HG03045 (cell line): ENCODE measurements at regions not wholly inside any gene's neighbourhood (a gene's known extent, or its start where the extent isn't known, plus 50 kb on each side); places are given as distances from the start of the nearest gene placed in this dataset.
A peak's percentile ranks its signal among the peaks of the same experiment; 100 is the strongest.

ENCODE experiments used
- ATAC-seq: cut with Tn5 transposase; IDR thresholded peaks from one replicate; pipeline ENCODE4 v1.9.1; 2021; ENCODE audit warnings: mild to moderate bottlenecking, moderate library complexity; ENCODE audit not compliant: unreplicated experiment

DNA sequence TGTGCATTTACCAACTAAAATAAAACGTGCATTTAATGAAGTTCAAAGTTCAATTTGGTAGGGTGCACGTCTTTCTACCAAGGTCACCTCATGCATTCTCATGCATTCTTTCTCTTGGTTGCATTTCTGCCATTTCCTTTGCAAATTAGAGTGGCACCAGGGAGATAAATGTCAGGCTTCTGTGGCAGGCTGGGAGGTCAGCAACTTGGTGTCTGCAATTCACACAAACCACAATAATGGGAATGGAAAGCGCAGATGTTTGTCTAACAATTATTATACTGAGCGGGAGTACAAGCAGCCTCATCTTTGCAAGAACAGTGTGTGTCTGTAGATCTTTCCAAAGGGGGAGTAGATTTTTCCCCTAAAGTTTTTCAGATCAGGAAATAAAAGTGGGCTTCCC is 411.7 kb downstream of the DMRT2 start:
- no peak for ATAC-seq

DNA sequence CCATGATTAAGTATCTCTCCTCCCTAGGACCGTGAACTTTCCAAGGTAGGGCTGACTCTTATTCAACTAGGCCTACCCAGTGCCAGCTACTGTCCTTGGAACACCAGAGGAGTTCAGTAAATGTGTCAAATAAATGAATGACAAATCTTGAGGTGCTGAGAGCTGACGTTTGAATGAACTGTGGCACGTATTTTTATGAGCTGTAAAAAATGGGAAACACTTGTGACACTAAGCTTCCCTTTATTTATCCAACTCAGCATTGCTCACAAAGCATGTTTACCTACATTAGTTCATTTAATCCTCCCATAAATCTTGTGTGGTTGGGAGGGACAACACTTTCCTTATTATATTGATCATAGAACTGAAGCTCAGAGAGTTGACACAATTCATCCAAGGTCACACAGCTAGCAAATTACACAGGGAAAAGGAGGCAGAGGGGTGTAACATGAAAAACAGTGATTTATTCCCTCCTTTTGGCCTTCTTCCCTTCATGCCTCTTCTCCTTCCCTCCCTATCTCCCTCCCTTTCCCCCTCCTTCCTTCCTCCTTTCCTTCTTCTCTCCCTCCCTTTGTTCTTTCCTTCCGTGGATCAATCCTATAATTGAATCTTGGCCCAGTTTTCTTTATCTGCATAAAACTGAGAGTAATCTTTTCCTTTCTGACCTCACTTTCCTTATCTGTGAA is 412.6 kb downstream of the DMRT2 start:
- no peak for ATAC-seq

DNA sequence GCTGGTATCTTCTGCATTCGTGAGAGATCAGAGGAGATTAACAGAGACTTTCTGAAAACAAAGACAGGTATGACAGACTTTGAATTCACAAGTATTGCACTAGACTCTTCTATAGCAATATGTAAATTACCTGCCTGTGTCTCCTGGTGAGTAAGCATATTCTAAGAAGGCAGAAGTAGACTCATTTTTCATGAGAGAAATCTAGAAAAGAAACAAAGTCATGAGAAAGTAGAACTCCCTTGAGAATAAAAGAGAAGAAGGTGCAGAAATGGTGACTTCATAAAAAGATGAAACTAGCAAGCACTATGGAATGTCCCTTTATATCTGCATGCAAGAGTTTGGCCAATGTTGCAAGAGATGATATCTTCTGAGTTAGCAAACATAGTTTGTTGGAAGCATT is 419.8 kb downstream of the DMRT2 start:
- peak; percentile 88 for ATAC-seq

DNA sequence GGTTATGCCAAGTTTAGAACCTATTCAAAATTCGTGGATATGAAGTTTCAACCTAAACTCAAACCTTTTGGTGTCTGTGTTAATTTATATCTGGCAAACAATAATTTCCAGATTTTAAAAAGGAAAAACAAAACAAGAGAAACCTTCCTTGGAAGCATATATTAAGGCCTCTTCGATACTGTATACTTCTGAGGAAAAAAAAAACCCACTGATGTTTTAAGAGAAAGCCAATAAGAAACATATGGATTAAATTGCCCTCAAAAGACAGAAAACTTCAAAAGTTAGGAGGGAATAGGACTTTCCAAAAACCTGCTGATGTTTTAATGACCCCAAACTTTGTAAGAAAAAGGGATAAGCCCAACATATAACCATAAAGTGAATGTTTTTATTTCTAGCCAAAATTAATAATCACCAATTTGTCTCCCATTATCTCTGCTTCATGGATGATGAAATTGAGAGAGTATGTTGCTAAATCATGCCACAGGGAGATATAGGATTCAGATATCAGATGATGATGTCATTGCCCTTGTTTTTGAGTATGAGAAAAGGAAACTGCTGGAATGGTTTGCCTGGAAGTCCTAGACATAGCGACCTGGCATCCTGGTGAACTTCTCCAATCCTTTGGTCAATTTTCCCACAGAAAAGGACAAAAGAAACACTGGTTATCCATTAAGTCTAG is 423.9 kb downstream of the DMRT2 start:
- no peak for ATAC-seq

DNA sequence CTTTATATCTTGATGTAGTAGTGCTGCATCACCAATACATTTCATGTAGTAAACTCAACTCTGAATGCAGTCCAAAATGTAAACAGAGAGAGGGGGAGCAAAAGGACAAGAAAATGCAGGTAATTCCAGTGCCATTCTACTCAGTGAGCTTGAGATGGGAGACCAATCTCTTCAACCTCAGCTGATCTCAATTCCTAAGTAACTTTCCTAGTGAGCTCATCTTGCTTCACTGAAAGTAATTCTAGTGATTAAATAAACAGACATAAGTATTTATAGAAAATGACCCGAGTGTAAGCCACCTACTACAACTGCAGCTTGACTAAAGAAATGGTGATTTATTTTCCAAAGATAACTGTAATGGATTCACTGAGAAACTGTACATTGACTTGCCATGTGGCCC is 424.5 kb downstream of the DMRT2 start:
- no peak for ATAC-seq

DNA sequence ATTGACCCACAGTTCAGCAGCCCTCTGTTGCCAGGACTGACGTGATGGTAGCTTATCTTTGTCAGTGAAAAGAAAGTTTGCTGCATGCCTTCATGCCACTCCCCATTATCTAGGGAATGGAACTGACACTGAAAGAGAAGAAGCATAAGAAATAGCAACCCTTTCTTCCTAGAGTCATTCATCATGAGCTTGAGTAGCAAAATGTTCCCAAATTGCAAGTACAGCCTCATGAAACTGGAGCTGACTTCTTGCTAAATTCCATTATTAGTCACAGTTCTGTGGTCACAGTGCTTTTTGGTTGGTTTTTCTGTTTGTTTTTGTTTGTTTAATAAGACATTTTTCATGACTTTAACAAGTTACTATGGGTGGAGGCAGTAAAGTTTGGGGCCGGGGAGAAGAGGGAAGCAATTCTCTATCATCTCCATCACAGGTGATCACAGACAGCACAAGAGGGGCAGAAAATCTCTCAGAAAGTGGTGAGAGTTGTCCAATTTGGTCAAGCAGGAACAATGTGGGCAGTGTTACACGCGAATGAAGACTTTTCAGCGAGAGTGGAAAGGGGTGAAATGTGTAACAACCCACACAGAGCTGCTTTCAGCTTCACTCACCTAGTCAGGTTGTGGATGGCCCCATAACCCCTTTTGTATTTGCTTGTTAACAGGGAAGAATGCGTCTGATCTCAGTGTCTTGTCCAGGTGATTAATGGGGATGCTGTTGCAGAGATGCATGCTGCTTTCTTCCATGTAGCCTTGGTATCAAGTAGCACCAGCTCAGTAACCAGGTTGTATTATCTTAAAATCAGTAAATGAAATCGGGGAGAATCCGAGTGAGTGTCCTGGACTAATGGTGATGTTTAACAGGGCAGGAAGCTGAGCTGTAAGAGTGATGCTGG is 440.4 kb downstream of the DMRT2 start:
- ATAC-seq: peak; percentile 68

DNA sequence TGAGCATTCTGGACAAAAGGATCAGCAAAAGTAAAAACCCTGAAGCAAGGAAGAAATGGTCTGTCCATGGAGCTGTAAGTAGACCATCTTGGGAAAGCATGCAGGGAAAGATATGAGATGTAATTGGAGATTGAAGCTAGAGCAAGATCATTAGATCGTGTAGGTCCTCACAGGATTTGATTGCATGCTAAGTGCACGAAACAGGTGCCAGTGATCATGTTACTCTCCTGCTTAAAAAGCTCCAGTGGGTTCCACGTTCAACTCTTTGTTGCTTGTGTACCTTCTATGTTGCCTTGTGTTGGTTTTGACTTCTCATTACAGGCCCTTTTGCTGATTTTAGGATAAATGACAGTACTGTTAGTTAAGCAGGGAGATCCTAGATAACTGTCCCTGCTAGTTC is 442.0 kb downstream of the DMRT2 start:
- ATAC-seq: no peak

DNA sequence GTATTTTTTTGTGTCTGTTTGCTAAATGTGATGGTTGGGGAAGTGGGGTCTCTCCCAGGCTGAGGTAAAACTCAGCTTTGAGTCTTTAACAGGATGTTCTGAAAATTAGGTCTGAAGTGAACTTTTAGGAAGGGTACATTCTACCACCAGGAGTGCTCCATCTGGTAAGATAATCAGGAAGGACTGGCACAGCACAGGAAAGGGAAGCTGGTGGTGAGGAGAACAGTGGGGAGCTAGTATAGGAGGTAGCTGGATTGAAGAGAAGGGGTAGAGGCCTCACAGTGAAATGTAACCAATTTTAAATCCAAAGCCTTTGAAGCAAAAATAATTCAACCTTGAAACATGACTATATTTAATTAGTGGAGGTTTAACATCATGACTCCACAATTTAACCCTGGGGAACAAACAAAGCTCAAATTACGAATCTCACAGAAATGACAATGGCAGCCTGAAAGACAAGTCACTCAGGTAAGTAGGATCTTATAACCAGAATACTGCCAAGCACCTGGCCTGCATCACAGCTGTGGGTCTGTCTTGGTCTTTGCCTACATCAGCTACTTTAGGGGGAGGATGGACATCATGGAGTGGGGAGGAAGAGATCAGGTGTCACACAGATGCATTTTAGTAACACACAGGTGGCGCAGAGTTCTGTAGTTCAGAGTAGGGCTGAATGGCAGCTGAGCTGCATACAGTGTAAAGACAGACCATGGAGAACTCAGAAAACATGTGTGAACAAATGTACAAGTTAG is 445.3 kb downstream of the DMRT2 start:
- no peak for ATAC-seq

DNA sequence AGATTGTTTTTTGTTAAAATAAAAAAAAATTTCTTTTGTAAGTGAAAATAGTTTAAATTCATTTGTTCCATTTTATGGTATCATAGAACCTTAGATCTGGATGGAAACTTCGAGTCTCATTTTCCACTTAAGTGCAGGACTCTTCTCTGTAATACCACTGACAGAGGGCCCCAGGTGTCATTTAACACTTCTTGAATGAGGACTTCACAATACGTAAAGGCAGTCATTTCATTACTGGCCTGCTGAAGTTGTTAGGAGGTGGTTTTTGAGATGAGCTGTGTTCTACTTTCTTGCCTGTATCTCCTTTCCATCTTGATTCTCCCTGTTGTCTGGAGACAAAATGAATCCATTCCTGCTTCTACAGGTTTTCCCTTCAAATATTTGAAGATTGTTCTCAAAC is 455.3 kb downstream of the DMRT2 start:
- ATAC-seq: no peak

DNA sequence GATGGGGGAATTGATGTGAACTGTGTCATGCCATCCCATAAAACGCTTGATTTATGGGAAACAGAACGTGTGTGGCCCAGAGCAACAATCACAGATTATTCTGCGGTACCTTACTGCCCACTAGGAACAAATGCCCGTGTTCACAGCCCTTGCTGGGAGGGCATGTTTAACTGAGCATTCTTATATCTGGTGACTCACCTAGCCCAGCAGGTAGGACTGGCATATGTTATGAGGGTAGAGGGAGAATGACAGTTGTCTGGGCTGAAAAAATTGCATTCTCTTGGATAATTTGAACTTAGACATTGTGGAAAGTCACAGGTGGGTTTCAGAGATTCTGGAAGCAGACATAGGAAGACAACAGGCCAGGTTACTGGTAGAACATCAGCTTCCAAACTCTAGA is 460.6 kb downstream of the DMRT2 start:
- ATAC-seq: no peak

DNA sequence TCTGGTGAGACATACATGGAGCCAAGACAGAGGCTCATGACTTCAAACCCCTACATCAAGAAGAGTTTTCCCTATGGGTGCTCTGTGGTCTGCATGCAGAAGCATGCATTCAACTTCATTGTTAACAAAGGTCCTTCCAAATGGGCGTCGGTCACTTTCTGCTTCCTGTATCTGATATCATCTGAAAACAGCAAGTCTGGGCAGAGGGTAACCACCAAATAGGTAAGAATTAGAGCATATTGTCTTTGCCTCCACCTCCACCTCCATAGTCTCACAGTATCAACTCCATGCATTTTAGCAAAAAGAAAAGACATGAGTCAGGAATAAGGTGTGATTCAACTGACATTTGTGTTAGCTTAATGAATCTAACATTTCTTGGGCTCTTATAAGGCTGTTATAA is 462.9 kb downstream of the DMRT2 start:
- ATAC-seq: no peak

DNA sequence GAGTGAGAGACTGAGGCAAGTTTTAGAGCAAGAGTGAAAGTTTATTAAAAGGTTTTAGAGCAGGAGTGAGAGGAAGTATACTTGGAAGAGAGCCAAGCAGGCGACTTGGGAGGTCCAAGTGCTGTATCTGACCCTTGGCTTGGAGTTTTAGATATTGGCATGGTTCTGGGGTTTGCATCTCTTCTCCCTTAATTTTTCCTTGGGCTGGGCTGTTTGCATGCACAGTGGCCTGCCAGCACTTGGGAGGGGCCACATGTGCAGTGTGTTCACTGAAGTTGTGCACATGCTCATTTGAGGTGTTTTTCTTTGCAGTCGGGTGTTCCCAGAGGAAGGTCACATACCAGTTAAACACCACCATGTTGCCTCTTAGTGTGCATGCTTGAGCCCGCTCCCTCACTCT is 464.1 kb downstream of the DMRT2 start:
- no peak for ATAC-seq

DNA sequence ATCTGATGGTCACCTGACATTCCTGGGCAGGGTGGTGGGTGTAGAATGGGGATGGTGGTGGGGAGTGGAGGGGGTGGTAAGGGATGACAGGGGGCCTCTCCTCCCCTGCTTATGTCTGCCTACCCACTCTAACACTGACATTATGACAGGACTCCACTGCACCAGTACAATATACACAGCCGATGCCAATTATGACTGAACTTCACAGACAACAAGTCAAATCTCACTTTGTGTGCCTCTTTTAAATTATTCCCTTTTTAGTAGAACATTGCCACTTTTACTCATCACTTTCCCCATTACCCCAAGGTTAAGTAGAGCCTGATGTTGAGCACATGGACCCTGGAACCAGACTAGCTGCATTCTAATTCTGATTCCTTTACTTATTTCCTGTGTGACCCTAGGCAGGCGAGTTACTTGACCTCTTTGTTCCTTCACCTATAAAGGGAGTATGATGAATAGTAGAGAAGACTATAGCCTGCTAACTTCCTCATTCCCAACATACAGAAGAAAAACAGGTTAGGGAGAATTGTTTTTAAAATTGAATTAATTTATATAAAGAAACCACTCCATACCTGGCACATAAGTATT is 464.7 kb downstream of the DMRT2 start:
- ATAC-seq: no peak

DNA sequence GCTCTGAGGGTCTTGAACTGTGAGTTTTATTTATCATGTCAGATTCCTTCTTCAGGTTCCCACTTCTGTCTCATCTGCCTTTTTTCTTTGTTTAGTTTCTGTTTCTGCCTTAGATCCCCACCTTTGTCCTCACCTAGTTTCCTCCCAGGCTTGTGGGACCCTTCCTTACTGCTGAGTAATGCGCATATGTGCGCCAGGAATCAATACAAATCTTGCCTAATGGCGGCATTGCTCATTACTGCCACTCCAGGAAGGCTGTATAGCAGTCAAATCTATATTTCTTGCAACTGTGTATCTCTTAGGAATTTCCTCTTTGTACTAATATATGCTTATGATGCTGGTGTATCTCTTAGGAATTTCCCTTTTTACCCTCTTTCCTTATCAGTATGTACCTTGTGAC is 465.4 kb downstream of the DMRT2 start:
- ATAC-seq: no peak

DNA sequence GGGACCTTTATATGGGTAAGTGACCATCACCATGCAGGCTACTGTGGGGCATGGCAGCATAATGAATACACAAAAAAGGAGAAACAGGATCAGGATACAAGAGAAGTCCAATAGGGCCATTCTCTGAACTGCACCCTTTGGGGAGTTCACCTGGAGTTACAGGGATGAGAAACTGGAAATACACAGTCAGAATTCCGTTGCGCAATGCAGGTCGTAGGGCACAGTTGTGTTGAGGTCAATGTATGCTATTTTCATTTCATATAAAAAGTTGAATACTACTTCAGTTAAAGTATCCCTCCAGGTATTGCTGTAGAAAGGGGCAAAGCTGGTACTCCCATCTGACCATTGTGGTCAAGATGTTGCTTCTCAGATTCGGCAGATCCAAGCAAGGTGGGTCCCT is 471.4 kb downstream of the DMRT2 start:
- ATAC-seq: no peak

DNA sequence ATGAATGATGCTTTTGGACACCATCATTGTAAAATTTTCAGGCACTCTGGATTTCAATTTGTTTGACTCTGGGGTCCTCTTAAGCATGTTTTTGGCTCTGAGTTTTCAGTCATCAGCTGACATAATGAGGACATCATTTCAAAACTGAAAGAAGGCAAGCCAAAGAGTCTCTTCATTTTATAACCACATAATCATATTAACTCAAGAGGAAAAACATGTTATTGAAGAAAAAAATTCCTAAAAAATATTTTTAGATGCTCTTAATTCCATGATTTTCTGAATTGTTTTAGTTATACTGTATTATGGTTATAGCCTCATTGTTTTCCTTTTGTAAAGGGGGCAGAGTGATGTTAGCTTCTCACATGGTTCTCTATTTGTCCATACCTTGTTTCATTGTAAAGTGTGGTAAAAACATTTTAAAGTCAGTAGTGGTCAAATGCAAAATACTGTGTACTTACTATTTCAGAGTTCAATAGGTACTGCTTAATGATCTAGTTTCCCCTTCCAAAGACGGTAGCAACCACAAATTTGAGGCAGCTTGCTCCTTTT is 472.1 kb downstream of the DMRT2 start:
- ATAC-seq: peak; percentile 53

DNA sequence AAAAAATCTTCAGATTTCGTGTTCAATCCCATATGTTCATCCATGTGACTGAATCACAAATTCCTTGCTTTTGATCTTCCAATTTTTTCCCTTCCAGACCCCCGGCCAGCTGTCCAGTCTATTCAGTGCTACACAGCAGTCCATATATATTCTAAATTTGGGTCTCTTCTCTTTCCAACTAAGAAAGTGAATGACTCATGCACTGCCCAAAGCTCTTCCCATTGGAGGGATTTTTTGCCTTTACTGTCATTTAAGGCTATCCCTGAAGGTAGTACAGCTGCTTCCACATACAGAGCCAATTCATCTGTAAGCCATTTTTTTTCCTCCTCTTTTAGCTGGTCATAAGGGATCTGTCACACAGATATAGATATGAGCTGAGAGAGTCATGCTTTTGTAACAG is 478.3 kb downstream of the DMRT2 start:
- ATAC-seq: no peak

DNA sequence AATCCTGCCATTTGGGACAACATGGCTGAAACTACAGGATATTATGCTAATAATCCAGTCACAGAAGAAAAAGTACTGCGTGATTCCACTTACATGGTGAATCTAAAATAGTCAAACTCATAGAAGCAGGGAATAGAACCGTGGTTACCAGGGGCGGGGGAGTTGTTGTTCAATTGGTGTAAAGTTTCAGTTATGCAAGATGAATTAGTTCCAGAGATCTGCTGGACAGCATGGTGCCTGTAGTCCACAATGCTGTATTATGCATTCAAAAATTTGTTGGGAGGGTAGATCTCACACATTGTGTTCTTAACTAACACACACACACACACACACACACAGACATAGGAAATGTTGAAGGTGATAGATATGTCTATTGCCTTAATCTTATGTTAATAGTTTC is 480.5 kb downstream of the DMRT2 start:
- ATAC-seq: no peak

DNA sequence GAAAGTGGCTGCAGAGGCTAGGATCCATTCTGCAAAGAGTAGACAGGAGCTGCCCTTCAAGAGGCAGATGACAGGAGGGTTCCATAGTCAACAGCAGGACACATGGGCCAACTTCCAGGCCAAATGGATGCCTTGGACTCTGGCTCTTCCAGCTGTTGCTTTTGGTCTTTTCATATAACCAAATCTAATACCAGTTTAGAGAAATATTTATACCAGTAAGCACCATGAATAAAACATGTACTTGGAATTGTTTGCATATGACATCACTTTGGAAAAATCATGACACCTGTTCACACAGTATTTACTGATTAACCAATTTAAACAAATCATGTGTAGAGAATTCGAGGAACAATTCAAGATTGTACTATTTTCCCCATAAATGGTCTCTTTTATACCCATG is 481.3 kb downstream of the DMRT2 start:
- ATAC-seq: no peak

DNA sequence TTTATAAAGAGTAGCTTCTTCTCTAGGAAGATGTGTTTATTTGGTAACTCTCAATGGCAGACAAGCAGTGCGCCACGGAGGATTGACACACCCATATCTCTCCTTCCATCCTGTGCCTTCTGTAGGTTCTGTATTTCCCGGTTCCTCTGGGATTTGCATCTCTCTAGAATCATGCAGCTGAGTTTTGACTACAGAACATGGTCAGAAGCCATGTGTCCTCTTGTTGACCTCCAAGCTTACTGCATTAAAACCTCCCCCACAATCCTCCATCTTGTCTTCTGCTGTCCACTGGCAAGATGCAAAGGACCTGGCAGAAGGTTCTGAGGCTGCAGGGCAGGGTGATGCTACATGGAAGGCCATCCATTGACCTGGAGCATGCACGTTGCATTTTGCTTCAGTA is 482.0 kb downstream of the DMRT2 start:
- ATAC-seq: no peak

DNA sequence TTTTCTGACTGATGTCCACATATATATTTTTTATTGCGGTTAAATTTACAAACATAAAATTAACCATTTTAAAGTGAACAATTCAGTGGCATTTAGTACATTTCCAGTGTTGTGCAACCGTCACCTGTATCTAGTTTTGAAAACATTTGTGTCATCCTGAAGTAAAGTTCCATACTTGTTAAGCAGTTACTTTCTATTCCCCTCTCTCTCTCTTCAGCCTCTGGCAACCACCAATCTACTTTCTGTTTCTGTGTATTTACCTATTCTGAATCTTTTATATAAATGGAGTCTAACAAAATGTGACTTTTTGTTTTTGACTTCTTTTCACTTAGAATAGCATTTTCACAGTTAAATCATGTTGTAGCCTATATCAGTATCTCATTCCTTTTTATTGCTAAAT is 480.1 kb upstream of the SMARCA2 start:
- no peak for ATAC-seq
